HG03432 (cell line): ENCODE measurements at regions not wholly inside any gene's neighbourhood (a gene's known extent, or its start where the extent isn't known, plus 50 kb on each side); places are given as distances from the start of the nearest gene placed in this dataset.
A peak's percentile ranks its signal among the peaks of the same experiment; 100 is the strongest.
"Not testable (repeated sequence)": the region's sequence is repeated elsewhere in the genome, so short reads cannot be mapped to it uniquely, and the experiment has no call there.

Experiments
- ATAC-seq: cut with Tn5 transposase; IDR thresholded peaks from one replicate; pipeline ENCODE4 v1.9.1; 2021; ENCODE audit warnings: mild to moderate bottlenecking, moderate library complexity; ENCODE audit not compliant: unreplicated experiment

DNA sequence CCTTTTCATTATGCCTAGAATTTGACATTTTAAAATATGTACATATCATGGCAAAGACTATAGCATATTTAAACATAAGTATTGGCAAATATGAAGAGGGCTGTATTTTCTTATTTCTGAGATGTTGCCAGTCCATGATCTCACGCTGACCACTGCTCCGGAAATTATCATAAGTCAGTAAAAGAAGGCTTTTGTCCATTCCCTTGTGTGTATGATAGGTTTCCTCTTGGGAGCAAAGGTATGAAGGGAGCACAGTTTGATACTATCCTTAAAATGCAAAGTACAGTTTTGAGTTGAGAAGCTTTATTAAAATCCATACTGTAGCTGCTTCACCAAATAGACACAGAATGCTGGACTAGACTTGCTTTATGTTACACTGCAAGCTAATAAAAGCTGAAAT, 52.6 kb upstream of the AGA start:
- no peak for ATAC-seq

DNA sequence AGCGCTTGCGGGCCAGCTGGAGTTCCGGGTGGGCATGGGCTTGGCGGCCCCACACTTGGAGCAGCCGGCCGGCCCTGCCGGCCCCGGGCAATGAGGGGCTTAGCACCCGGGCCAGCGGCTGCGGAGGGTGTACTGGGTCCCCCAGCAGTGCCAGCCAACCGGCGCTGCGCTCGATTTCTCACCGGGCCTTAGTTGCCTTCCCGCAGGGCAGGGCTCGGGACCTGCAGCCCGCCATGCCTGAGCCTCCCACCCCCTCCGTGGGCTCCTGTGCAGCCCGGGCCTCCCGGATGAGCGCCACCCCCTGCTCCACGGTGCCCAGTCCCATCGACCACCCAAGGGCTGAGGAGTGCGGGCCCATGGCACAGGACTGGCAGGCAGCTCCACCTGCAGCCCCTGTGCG, 53.4 kb upstream of the AGA start:
- ATAC-seq, result not testable (repeated sequence)

DNA sequence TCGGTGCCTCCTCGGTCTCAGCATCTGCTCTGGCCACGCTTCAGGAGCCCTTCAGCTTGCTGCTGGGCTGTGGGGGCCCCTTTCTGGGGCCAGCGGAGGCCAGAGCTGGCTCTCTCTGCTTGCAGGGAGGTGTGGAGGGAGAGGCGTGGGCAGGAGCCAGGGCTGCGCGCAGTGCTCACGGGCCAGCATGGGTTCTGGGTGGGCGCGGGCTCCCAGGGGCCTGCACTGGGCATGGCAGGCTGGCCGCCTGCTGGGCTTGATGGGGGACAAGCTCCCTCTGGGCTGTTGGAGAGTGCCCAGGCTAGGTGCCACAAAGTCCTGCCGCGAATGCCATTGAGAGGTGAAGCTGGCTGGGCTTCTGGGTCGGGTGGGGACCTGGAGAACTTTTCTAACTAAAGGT, 57.3 kb upstream of the AGA start:
- no peak for ATAC-seq

DNA sequence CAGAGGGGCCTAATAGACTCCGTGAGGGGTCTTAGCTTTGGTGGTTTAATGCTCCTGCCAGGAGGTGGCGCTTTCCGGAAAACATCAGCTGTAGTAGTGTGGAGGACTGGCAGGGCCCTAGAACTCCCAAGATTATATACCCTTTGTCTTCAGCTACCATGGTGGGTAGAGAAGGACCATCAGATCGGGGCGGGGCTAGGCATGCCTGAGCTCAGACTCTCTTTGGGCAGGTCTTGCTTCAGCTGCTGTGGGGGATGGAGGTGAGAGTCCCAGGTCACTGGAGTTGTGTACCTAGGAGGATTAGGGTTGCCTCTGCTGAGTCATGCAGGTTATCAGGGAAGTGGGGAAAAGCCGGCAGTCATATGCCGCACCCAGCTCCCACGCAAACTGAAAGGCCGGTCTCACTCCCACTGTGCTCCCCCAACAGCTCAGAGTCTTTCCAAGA, 63.0 kb upstream of the AGA start:
- ATAC-seq, result no peak

DNA sequence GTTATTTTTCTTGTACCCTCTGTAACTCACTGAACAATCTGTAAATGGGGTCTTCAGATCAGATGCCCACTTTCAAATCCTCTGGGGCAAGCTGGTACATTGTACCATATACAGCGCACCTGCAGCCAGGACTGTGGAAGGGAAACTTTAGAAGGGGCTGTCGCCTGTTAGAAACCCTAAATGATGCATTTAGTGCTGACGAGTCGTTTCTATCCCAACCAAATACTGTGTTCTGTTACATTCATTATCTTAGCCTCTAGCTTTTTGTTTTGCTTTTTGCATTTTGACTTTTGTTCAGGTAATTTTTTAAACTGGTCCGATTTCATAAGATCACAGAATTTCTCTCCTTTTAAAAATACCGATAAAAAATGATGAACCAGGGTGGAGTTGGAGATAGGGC, 66.4 kb upstream of the AGA start:
- no peak for ATAC-seq

DNA sequence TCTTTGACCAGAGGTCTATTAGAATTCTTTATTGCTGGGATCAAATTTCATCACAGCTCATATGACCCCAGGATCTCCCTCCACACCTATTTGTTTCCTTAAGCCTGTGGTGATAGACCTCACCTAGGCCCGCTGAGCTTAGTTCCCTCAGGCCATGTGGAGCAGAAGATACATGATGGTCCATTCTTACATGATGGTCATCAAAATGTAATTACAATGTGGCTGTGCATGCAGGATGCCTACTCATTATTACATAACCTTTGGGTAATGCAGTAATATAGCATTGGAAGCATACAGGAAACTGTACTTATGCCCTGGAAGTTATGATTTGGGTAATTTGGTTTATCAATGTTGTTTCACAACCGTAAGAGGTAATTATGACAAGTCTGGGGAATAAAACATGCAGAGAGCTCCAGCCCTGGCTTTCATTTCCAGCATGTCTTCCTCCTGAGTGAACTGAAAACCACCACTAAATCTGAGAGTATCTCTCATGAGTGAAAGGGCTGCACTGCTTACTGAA, 67.0 kb upstream of the AGA start:
- ATAC-seq, result no peak

DNA sequence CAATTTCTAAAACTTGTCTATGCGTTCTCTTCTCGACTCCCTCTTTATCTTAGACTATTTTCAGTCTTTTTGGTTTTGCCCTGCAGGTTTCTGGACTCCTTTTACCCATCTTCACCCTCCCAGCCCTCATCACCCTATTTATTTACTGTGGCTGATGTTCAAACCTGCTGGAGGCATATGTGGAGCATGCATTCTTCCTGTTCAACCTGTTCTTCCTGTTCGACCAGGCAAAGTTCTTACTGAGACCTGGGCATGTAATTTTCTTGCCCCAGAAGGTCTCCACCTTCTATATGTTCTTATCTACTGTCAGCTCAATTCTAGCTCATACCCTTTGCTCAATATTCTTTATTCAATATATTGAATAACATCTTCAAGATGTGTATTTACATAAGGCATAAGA, 69.4 kb upstream of the AGA start:
- ATAC-seq, result no peak

DNA sequence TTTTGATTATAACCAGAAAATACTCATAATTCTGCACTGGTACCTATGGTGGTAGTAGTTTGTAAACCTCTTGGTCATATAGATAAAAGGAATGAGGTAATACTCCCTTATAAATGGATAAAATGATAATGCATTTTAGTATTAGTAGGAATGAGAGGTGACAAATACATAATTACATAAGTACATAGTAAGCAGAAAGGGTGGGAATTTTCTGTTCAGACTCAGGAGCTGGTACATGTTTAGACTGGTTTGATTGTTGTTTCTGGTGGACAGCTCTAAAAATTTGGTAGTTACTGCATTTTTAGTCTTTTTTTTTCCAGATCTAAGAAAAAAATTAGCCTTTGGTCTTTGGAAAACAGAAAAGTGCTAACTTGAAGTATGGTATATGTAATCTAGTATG, 70.4 kb upstream of the AGA start:
- no peak for ATAC-seq

DNA sequence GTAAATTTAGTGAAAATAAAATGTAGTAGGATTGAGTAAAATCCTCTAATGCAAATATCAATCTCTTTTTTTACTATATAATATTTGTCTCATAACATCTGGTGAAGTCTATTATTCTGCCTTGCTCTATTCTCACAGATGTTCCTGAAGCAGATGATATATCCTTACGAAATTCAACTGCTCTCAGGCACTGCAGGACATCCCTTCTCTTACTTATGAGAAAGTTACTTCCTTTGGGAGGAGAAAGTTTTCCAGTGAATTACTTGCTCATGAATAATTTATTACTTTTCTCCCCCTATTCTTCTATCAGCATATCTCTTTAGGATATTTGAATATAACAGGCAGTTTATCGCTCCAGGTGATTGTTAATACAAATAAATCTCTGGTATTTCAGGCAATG, 75.6 kb upstream of the AGA start:
- no peak for ATAC-seq

DNA sequence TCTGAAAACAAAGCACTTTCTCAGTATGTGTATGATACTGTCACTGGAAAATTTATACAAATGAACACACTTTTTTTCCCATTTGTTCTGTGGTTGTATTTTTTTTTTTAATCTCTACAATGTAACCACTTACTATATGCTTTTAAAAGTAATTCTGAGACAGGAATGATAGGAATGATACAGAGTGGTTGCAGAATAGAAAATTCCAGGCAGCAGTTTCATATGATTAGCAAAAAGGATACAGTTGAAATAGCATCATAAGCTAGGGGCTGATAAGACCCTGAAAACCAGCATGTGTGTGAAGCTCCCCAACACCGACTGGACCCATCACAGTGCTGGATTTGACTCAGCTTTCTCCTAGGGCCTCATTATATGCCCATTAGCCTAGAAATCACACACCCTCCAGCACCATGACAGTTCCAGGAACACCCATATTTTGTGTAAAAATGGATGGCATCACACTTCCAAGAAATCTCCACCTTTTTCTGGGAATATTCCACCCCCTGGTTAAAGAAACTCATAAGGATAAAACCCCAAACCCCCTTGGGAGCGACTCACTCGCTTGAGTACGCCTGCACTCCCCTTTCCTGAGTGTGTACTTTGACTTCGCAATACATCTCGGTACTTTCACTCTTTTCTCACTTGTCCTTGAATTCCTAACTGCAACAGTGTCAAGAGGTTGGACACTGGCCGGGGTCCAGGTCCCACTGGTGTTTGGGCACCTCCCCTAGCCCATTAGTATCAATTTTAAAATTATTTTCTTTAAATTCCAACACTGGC, 77.4 kb upstream of the AGA start:
- ATAC-seq, result no peak

DNA sequence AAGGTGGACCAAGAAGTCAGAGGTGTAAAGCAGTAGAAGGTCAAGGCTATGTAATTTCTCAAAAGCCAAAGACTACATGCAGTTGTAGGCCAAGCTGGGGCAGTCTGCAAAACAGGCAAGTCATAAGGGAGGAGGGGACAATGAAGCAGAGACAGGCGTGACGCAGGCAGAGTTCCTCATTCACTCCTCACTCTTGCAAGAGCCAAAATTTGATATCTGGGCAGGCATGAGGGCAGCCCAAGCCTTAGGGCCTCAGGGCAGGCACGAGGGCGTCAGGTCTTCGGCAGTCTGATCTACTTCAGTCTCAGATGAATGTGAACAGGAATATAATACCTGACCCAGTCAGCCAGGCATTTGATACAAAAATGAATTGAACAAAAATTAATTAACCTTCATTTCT, 86.4 kb upstream of the AGA start:
- no peak for ATAC-seq

DNA sequence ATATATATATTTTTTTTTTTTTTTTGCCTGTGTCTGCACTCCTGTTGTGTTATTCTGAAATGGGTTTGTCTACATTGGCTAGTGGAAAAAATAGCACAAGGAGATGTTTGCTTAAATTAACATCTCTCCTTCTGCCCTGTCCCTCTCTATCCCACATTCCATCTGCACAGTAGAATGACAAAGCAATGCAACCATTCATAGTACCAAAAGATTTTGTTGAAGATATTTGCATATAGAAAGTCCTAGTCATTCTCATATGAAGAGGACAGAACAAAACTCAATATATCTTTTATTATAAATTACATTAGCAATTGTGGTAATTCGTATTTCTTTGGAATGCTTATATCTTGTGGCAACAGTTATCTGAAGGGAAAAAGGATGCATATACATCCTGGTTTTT, 88.3 kb upstream of the AGA start:
- no peak for ATAC-seq

DNA sequence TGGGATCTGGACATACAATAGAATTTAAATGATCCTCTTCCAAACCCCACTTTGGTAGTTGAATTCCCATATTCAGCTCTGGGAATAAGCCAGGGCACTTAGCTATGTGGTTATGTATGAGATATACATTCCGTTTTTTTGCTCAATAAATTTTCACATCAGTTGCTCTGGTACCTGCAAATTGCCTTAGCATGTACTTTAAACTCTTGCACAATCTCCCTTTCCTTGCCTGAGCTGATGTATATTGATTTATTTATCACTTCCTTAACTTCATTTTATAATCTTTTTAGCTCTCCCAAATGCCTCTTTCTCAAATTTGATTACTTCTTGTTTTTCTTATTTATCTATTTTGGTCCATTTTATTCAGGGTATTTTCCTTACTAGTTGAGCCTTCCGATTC, 90.1 kb upstream of the AGA start:
- no peak for ATAC-seq

DNA sequence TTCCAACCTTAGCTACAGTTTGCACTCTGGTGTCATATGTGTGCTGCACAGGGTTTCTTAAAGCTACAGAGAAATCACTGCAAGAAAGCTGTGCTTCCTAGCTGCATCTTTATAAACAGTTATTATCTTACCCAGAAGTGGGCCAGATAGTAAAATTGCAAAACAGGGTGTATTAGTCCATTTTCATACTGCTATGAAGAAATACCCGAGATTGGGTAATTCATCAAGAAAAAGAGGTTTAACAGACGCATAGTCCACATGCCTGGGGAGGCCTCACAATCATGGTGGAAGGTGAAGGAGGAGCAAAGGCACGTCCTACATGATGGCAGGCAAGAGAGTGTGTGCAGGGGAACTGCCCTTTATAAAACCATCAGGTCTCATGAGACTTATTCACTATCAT, 92.6 kb upstream of the AGA start:
- not testable (repeated sequence) for ATAC-seq

DNA sequence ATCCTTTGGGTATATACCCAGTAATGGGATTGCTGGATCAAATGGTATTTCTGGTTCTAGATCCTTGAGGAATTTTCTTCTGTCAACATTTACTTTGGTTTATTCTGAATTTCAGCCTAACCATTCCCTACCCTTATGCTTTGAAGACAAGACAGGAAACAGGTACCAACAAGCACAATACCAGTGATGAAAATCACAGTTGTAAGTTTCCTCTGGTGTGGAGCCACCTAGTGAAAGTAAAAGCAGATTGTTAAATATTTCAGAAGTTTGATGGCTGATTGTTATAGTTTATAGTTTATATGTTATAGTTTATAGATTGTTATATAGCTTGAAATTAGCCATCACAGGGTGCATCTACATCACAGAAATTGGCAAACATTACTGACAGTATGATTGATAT, 104.5 kb upstream of the AGA start:
- ATAC-seq, result no peak

DNA sequence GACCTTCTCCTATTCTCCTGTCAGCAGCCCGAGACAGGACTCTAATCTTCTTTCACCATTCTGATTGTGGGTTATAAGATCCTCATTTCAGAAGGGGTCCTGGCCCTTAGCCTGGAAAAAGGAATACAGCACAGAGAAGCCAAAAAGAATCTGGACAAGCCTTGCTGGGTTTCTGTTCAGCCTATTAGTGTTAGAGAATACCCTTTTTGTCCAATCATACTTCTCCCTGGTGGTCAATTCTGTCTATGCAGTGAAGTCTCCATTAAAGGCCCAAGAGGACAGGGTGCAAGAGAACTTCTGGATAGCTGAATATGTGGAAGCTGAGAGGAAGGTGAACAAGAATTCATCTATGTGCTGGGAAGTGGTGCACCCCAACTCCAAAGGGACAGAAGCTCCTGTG, 105.7 kb upstream of the AGA start:
- no peak for ATAC-seq

DNA sequence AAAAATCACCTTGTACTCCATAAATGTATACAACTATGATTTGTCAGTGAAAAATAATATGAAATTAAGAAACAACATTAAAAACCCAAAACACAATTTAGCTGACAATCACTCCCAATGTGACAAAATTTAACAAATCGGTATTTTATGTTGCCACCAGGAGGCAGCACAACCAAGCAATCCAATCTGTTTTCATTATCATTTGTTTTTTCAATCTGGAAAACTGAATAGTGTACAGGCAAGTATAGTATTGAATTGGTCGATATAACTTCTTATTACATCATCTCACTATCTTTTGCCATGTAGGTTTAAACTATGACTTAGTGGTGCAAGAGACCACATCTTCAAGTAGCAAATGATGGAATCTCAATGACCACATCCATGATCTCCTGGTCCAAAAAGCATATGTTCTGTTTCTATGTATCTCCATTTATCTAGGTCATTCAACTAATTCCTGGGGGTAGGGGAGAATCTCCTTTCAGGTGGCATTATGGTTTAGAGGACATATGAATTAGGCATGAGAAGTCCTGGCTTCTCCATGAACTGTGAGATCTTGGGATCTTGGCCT, 112.9 kb upstream of the AGA start:
- peak; percentile 63 for ATAC-seq

DNA sequence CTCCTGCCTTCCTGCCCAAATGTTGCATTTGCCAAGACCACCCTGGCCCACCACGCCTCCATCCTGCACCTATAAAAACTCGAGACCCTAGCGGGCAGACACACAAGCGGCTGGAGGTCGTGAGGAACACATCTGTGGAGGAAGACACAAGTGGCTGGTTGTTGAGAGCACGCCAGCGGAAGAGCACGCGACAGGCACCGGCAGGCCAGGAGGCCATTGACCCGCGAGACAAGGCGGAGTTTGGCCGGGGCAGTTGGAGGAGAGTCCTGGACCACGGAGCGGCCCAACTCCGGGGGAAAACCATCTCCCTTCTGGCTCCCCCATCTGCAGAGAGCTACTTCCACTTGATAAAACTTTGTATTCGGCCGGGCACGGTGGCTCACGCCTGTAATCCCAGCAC, 115.2 kb upstream of the AGA start:
- no peak for ATAC-seq

DNA sequence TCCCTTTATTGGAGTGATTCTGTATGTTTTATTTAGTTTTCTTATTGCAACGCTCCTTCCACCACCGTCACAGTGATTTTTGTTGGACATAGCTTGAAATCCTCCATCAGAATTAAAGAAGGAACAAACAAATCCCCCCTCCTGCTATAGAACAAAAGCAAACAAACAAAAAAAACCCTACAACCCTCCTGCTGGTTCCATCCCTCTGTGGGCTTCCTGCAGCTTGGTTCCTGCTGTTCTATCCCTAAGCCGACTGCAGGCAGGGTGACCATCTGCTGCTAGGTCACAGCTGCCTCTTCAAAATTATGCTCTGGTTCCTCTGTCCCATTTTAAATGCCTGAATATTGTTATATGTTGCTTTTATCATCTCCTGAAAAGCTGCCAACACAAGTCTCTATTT, 116.8 kb upstream of the AGA start:
- no peak for ATAC-seq

DNA sequence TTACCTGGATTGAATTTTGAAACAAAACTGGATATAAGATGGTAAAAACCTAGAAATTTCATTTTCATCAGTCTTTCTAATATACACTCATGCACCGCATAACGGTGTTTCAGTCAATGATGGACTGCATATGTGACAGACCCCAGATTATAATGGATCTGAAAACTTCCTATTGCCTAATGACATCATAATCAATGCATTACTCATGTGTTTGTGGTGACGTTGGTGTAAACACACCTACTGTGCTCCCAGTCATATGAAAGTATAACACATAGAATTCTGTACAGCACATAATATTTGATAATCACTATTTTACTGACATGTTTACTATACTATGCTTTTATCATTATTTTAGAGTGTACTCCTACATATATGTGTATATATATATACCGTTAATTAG, 119.9 kb upstream of the AGA start:
- no peak for ATAC-seq

DNA sequence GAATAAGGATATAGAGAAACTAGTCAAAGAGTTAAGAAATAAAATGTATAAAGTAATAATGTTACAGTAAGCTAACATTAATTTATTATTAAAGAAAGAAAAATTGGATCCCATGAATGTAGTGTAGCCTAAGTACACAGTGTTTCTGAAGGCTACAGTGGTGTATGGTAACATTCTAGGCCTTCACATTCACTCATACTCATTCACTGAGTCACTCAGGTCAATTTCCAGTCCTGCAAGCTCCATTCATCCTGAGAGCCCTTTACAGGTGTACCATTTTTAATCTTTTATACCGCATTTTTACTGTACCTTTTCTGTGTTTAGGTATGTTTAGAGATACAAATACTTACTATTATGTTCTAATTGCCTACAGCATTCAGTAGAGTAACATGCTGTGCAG, 120.6 kb upstream of the AGA start:
- ATAC-seq, result no peak

DNA sequence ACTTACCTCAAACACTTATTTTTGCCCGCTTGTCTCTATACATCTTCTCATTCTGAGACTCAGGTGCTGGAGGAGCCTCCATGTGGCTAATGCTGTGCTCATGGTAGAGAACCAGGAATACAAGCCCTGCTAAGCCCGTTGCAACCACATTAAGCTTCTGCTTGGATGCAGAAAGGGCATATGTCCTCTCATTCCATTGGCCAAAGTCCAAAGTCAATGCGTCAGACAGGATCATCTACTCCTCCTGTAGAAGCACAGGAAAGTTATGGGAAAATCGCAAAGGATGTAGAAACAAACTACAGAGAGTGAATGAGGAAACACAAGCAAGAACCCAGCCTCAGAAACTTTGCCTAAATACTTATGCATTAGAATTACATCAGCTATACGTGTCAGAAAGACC, 124.5 kb upstream of the AGA start:
- ATAC-seq, result no peak

DNA sequence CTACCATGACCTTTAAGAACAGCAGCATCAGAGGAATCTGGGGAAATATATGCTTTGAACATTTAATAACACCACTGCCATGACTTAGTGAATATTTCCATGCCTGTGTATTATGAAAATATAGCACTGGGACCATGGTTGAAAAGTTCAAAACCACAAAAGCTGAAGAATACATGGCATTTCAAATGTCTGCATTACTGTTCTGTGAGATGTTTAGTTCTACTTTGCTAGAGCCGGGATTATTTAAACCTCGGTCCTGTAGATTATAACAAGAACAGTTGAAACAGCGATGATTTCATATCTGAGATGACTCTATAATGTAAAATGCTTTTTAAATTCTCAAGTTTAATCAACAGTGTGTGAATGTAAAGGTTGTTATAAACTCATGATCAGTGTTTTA, 126.7 kb upstream of the AGA start:
- ATAC-seq, result no peak
